HG03159 (cell line): ENCODE measurements at regions not wholly inside any gene's neighbourhood (a gene's known extent, or its start where the extent isn't known, plus 50 kb on each side); places are given as distances from the start of the nearest gene placed in this dataset.
"Not testable (repeated sequence)": the region's sequence is repeated elsewhere in the genome, so short reads cannot be mapped to it uniquely, and the experiment has no call there.

ENCODE experiments used
- ATAC-seq: cut with Tn5 transposase; IDR thresholded peaks from one replicate; pipeline ENCODE4 v1.9.1; 2021; ENCODE audit warnings: mild to moderate bottlenecking, moderate library complexity; ENCODE audit not compliant: unreplicated experiment

GRCh38 chr1:68777851-68778250 is 281.0 kb upstream of the DEPDC1 start:
- ATAC-seq, result no peak

- ATAC-seq, result not testable (repeated sequence)
These were observed 283.0 kb upstream of the DEPDC1 start for GRCh38 chr1:68779841-68780240.

- ATAC-seq, result no peak
These were observed 284.0 kb upstream of the DEPDC1 start for GRCh38 chr1:68780919-68781318.

GRCh38 chr1:68782890-68783289 is 286.0 kb upstream of the DEPDC1 start:
- ATAC-seq, result no peak

GRCh38 chr1:68785328-68785727 is 288.4 kb upstream of the DEPDC1 start:
- ATAC-seq, result no peak

GRCh38 chr1:68788762-68789161 is 291.9 kb upstream of the DEPDC1 start:
- ATAC-seq, result no peak

- ATAC-seq, result no peak
These were observed 294.9 kb upstream of the DEPDC1 start for GRCh38 chr1:68791800-68792199.

GRCh38 chr1:68795956-68796355 is 299.1 kb upstream of the DEPDC1 start:
- no peak for ATAC-seq

GRCh38 chr1:68796888-68797287 is 300.0 kb upstream of the DEPDC1 start:
- no peak for ATAC-seq

GRCh38 chr1:68798071-68798470 is 301.2 kb upstream of the DEPDC1 start:
- no peak for ATAC-seq

GRCh38 chr1:68799096-68799495 is 302.2 kb upstream of the DEPDC1 start:
- ATAC-seq, result no peak

GRCh38 chr1:68800182-68800581 is 303.3 kb upstream of the DEPDC1 start:
- no peak for ATAC-seq

GRCh38 chr1:68801440-68801839 is 304.6 kb upstream of the DEPDC1 start:
- ATAC-seq, result no peak

- ATAC-seq, result no peak
These were observed 308.3 kb upstream of the DEPDC1 start for GRCh38 chr1:68805097-68805641.

GRCh38 chr1:68808351-68808750 is 311.5 kb upstream of the DEPDC1 start:
- no peak for ATAC-seq

GRCh38 chr1:68811806-68812205 is 314.9 kb upstream of the DEPDC1 start:
- ATAC-seq, result no peak

- no peak for ATAC-seq
These were observed 315.5 kb upstream of the DEPDC1 start for GRCh38 chr1:68812333-68812732.

- ATAC-seq, result no peak
These were observed 317.2 kb upstream of the DEPDC1 start for GRCh38 chr1:68814067-68814466.

GRCh38 chr1:68815632-68816031 is 318.8 kb upstream of the DEPDC1 start:
- no peak for ATAC-seq

- ATAC-seq, result not testable (repeated sequence)
These were observed 320.8 kb upstream of the DEPDC1 start for GRCh38 chr1:68817505-68818210.

- no peak for ATAC-seq
These were observed 322.4 kb upstream of the DEPDC1 start for GRCh38 chr1:68819190-68819829.

- no peak for ATAC-seq
These were observed 323.3 kb upstream of the DEPDC1 start for GRCh38 chr1:68820151-68820550.
